Endothelial cell of umbilical vein (primary cell): ENCODE measurements at regions not wholly inside any gene's neighbourhood (a gene's known extent, or its start where the extent isn't known, plus 50 kb on each side); places are given as distances from the start of the nearest gene placed in this dataset.

ENCODE experiments used
- CTCF ChIP-seq, 2 donors: IDR thresholded peaks; 1 replicate in 1 of 2; 2 replicates in 1 of 2; pipeline ENCODE4 v1.5.1; 2011; ENCODE audit warnings: low read length in 2 of 2, mild to moderate bottlenecking in 2 of 2, moderate library complexity in 2 of 2, control low read depth in 1 of 2, inconsistent platforms in 1 of 2, low read depth in 1 of 2; ENCODE audit not compliant: insufficient read depth in 1 of 2; ENCODE audit errors: extremely low read depth in 1 of 2
- EZH2 ChIP-seq: IDR thresholded peaks from 2 replicates; pipeline ENCODE4 v1.6.1; 2012; ENCODE audit warnings: borderline replicate concordance, low read depth, mild to moderate bottlenecking, moderate library complexity, low read length, inconsistent platforms; ENCODE audit not compliant: severe bottlenecking
- FOS ChIP-seq: IDR thresholded peaks from 2 replicates; pipeline ENCODE4 v1.6.1; 2011; ENCODE audit warnings: mild to moderate bottlenecking, low read length, moderate library complexity, borderline replicate concordance; ENCODE audit not compliant: insufficient read depth
- JUN ChIP-seq: IDR thresholded peaks from 2 replicates; pipeline ENCODE4 v1.6.1; 2011; ENCODE audit warnings: borderline replicate concordance, low read depth; ENCODE audit not compliant: insufficient read length, insufficient read depth
- MAX ChIP-seq: IDR thresholded peaks from 2 replicates; pipeline ENCODE4 v1.6.1; 2011; ENCODE audit not compliant: insufficient read depth, insufficient read length
- MYC ChIP-seq: IDR thresholded peaks from one replicate; pipeline ENCODE4 v1.6.1; 2011; ENCODE audit warnings: mild to moderate bottlenecking, low read depth, low read length
- POLR2A ChIP-seq: IDR thresholded peaks from 2 replicates; pipeline ENCODE4 v1.6.1; 2012; ENCODE audit warnings: low read depth, mild to moderate bottlenecking, control low read depth, low read length
- POLR2AphosphoS5 ChIP-seq: IDR thresholded peaks from 2 replicates; pipeline ENCODE4 v1.6.1; 2012; ENCODE audit warnings: low read depth, mild to moderate bottlenecking, control low read depth, low read length, moderate library complexity; ENCODE audit not compliant: insufficient read depth

GRCh38 chr5:40331616-40332015 is 348.1 kb upstream of the PTGER4 start:
- TF ChIP-seq CTCF (IDR thresholded peaks at IDR 0.05; ENCODE audit: extremely low read depth in 1 of 2, insufficient read depth in 1 of 2, low read depth in 1 of 2, low read length in 2 of 2) (no peak), POLR2AphosphoS5 (no peak), JUN (no peak), MYC (no peak), EZH2 (no peak), POLR2A (no peak), MAX (no peak), FOS (no peak)
